Ishikawa (cell line): ENCODE measurements at regions not wholly inside any gene's neighbourhood (a gene's known extent, or its start where the extent isn't known, plus 50 kb on each side); places are given as distances from the start of the nearest gene placed in this dataset.

Experiments
- CEBPB ChIP-seq: IDR thresholded peaks from 2 replicates; pipeline ENCODE4 v1.6.1; 2012
- CREB1 ChIP-seq: IDR thresholded peaks from 2 replicates; pipeline ENCODE4 v1.6.1; 2012; ENCODE audit warnings: low read depth
- EGR1 ChIP-seq: IDR thresholded peaks from 2 replicates; pipeline ENCODE4 v1.6.1; 2012
- EP300 ChIP-seq: IDR thresholded peaks from 2 replicates; pipeline ENCODE4 v1.6.1; 2012; ENCODE audit warnings: borderline replicate concordance
- FOXM1 ChIP-seq: IDR thresholded peaks from 2 replicates; pipeline ENCODE4 v1.6.1; 2012; ENCODE audit warnings: low read depth, borderline replicate concordance
- NFIC ChIP-seq: IDR thresholded peaks from 2 replicates; pipeline ENCODE4 v1.6.1; 2012
- RAD21 ChIP-seq: IDR thresholded peaks from 2 replicates; pipeline ENCODE4 v1.6.1; 2012; ENCODE audit warnings: low read depth
- TAF1 ChIP-seq: IDR thresholded peaks from 2 replicates; pipeline ENCODE4 v1.6.1; 2012; ENCODE audit warnings: low read depth, mild to moderate bottlenecking
- TCF12 ChIP-seq: IDR thresholded peaks from 2 replicates; pipeline ENCODE4 v1.6.1; 2012; ENCODE audit warnings: low read depth
- TEAD4 ChIP-seq: IDR thresholded peaks from 2 replicates; pipeline ENCODE4 v1.6.1; 2012
- YY1 ChIP-seq: IDR thresholded peaks from 2 replicates; pipeline ENCODE4 v1.6.1; 2012; ENCODE audit warnings: low read depth
- ZBTB7A ChIP-seq: IDR thresholded peaks from 2 replicates; pipeline ENCODE4 v1.6.1; 2012; ENCODE audit warnings: low read depth
- TF ChIP-seq, protein P1 (sequence below): IDR thresholded peaks from 2 replicates; pipeline ENCODE4 v1.6.1; 2012
- TF ChIP-seq, protein P2 (sequence below): IDR thresholded peaks from 2 replicates; pipeline ENCODE4 v1.6.1; 2012; ENCODE audit warnings: low read depth, mild to moderate bottlenecking
- TF ChIP-seq, protein P3 (sequence below): IDR thresholded peaks from 2 replicates; pipeline ENCODE4 v1.6.1; 2012

DNA sequence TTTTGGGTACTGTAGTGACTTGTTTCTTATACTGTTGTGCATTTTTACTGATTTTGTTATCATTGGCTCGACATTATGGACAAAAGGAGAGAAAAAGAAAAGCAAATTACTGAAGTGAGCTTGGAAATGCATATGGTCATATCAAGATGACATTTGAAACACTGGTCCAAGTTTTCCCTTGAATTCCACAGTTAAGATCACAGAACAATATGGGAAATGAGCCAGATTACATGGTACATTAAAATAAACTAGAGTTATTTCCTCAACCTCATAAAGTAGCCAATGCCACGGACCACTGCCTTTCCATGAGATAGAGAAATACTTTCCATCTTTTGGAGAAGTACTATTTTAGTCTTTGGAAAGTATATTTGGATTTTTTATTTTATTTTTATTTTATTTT, 62.0 kb upstream of the SGPP2 start:
- TF ChIP-seq EP300 (0 out of 2 replicates have a peak, but pooled peaks have one; percentile 14), EGR1 (no peak), FOXM1 (no peak), CREB1 (no peak), YY1 (no peak), NFIC (peak; percentile 32; the same call in 1 of the 2 replicates), TEAD4 (no peak), TCF12 (no peak), ZBTB7A (no peak)
- TF ChIP-seq, protein P1, sequence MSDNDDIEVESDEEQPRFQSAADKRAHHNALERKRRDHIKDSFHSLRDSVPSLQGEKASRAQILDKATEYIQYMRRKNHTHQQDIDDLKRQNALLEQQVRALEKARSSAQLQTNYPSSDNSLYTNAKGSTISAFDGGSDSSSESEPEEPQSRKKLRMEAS, result no peak
- TF ChIP-seq, protein P2, sequence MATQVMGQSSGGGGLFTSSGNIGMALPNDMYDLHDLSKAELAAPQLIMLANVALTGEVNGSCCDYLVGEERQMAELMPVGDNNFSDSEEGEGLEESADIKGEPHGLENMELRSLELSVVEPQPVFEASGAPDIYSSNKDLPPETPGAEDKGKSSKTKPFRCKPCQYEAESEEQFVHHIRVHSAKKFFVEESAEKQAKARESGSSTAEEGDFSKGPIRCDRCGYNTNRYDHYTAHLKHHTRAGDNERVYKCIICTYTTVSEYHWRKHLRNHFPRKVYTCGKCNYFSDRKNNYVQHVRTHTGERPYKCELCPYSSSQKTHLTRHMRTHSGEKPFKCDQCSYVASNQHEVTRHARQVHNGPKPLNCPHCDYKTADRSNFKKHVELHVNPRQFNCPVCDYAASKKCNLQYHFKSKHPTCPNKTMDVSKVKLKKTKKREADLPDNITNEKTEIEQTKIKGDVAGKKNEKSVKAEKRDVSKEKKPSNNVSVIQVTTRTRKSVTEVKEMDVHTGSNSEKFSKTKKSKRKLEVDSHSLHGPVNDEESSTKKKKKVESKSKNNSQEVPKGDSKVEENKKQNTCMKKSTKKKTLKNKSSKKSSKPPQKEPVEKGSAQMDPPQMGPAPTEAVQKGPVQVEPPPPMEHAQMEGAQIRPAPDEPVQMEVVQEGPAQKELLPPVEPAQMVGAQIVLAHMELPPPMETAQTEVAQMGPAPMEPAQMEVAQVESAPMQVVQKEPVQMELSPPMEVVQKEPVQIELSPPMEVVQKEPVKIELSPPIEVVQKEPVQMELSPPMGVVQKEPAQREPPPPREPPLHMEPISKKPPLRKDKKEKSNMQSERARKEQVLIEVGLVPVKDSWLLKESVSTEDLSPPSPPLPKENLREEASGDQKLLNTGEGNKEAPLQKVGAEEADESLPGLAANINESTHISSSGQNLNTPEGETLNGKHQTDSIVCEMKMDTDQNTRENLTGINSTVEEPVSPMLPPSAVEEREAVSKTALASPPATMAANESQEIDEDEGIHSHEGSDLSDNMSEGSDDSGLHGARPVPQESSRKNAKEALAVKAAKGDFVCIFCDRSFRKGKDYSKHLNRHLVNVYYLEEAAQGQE, result no peak

DNA sequence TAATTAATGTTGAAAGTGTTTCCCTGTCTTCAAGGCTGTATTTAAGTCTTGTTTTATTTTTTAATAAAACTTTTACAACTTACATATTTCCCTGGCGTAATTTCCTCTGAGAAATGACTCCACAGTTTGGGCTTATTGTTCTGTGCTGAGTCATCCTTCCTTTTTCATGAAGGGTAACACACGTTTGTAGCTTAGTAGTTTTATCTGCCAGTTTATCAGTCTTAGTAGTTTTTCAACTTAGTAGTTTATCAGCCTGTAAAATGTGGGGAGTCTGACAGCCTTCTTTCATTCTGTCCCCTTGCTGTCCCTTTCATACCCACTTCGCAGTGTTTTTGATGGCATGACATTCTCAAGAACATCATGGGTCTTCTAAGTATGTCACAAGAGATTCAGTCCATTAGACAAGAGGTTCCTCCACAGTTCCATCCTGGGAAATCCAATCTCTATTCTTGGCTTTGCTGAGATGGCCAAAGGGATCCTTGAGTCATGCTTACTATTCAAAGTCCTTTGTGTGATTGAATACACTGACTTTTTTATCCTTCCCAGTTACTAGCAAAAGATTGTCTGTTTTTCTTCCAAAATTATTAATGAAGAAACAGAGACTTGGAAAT, 60.0 kb upstream of the SGPP2 start:
- TF ChIP-seq RAD21, result no peak
- TF ChIP-seq ZBTB7A, result no peak
- no peak for TF ChIP-seq EGR1
- TF ChIP-seq, protein P1, result no peak
- TF ChIP-seq TCF12, result no peak
- no peak for TF ChIP-seq YY1
- TF ChIP-seq TAF1, result no peak
- no peak for TF ChIP-seq FOXM1
- TF ChIP-seq, protein P2, result no peak
- TF ChIP-seq NFIC, result no peak
- TF ChIP-seq CEBPB, result no peak

- TF ChIP-seq, protein P3, sequence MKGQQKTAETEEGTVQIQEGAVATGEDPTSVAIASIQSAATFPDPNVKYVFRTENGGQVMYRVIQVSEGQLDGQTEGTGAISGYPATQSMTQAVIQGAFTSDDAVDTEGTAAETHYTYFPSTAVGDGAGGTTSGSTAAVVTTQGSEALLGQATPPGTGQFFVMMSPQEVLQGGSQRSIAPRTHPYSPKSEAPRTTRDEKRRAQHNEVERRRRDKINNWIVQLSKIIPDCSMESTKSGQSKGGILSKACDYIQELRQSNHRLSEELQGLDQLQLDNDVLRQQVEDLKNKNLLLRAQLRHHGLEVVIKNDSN, result no peak
- no peak for TF ChIP-seq CREB1
- TF ChIP-seq, protein P2, result no peak
Measured at GRCh38 chr2:222372993-222373392, 51.4 kb upstream of the SGPP2 start.
